ENCODE measurements at regions not wholly inside any gene's neighbourhood (a gene's known extent, or its start where the extent isn't known, plus 50 kb on each side); places are given as distances from the start of the nearest gene placed in this dataset.

DNA sequence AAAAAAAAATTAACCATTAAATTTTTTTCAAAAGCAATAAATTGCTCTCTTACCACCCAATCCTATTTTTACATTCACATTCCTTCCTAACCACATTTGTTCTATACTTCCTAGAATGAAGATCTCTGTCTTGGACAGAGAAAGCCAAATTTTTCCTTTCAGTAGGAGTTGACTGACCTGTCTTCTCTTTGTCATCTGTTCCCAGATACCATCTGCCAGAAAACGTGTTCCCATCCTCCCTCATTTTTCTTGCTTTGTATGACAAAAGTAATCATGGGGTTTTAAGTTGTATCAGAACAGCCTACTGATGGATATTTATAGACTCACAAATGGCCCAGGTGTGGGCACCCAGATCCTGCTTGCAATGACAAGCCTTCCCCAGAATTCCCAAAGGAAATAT lies 182.1 kb downstream of the CYP26B1 start:
- no peak for TF ChIP-seq TARDBP (IDR thresholded peaks at IDR 0.05)
- no peak for TF ChIP-seq L3MBTL2 (conservative IDR thresholded peaks at IDR 0.05)
- no peak for TF ChIP-seq FOXM1 (IDR thresholded peaks at IDR 0.05; ENCODE audit: borderline replicate concordance)
- no peak for TF ChIP-seq SP1 (IDR thresholded peaks at IDR 0.05)
- TF ChIP-seq LEF1 (IDR thresholded peaks at IDR 0.05; ENCODE audit: borderline replicate concordance), result no peak
- no peak for TF ChIP-seq FOXK2 (IDR thresholded peaks at IDR 0.05)

Data from HEK293T (cell line).